T-helper 2 cell treated with Interferon-gamma antibody and Interleukin-4, amounts not matched to agents 100 ng/mL and 5 ng/mL, for 36 hours (primary cell): ENCODE measurements at regions not wholly inside any gene's neighbourhood (a gene's known extent, or its start where the extent isn't known, plus 50 kb on each side); places are given as distances from the start of the nearest gene placed in this dataset.
"Not testable (repeated sequence)": the region's sequence is repeated elsewhere in the genome, so short reads cannot be mapped to it uniquely, and the experiment has no call there.

Experiments
- intact Hi-C: fragments of 100-400 bp; cut with micrococcal nuclease; formaldehyde crosslinking; loops from one replicate; pipeline ENCODE4 v1.15.1; 2023

- intact Hi-C loops, result no loop called here
Observed at GRCh38 chr18:34350778-34351177, 126.1 kb upstream of the NOL4 start.

GRCh38 chr18:34352385-34353163, 127.9 kb upstream of the NOL4 start:
- intact Hi-C loops, result no loop called here

DNA sequence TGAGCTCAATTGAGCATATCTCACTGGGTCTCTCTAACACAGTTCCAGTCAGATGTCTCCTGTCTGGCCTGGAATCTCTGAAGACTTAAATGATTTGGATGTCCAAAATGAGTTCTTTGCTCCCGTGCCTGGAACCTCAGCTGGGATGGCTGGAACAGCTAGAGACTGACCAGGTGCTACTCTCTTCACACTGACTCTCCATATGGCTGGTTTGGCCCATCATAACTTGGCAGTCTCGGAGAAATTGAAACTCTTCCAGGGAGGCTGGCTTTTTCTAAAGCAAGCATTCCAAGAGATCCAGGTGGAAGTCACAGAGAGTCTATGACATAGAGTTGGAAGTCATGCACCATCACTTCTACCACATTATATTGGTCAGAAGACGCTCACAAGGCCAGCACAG, 129.6 kb upstream of the NOL4 start:
- intact Hi-C loops, result no loop called here

- intact Hi-C loops, result no loop called here
Observed at GRCh38 chr18:34357944-34358580, 133.3 kb upstream of the NOL4 start.

GRCh38 chr18:34358923-34359322, 134.2 kb upstream of the NOL4 start:
- intact Hi-C loops, result no loop called here

DNA sequence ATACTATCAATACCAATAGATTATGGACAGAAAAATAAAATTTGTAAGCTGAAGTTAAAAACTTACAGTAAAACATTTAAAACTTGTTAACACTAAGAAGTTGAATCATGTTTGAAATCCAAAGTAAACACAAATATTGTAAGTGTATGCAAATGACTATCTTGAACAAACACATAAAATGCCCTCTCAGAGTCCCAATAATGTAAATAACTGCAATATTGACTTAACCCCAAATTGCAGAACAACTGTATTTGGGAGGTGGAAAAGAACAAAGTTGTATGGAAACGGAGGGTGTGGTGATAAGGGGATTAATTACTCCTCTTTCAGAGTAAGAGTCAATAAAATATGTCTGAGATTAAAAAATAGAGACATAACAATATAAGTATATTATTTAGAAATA, 140.0 kb upstream of the NOL4 start:
- intact Hi-C loops, result no loop called here

DNA sequence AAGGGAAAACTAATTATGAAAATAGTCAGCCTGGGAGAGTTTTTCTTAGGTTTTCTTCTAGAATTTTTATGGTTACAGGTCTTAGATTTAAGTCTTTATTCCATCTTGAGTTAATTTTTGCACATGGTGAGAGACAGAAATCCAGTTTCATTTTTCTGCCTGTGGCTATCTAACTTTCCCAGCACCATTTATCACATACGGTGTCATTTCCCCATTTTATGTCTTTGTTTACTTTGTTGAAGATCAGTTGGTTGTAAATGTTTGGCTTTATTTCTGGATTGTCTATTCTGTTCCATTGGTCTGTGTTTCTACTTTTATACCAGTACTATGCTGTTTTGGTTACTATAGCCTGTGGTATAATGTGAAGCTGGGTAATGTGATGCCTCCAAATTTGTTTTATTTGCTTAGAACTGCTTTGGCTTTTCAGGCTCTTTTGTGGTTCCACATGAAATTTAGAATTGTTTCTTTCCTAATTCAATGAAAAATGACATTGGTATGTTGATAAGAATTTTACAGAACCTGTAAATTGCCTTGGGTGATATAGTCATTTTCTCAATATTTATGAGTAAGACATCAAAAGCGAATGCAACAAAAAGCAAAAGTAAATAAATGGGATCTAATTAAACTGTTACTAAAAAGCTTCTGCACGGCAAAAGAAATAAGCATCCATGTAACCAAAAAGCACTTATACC, 146.1 kb upstream of the NOL4 start:
- intact Hi-C loops, result no loop called here

- intact Hi-C loops, result no loop called here
Observed at GRCh38 chr18:34380326-34380725, 155.6 kb upstream of the NOL4 start.

- intact Hi-C loops, result no loop called here
Observed at GRCh38 chr18:34385311-34385710, 160.6 kb upstream of the NOL4 start.

- intact Hi-C loops, result no loop called here
Observed at GRCh38 chr18:34386803-34387202, 162.1 kb upstream of the NOL4 start.

GRCh38 chr18:34397286-34397896, 172.7 kb upstream of the NOL4 start:
- intact Hi-C loops, result no loop called here

- intact Hi-C loops, result no loop called here
Observed at GRCh38 chr18:34399892-34400291, 175.2 kb upstream of the NOL4 start.

GRCh38 chr18:34400834-34401233, 176.1 kb upstream of the NOL4 start:
- intact Hi-C loops, result no loop called here

GRCh38 chr18:34401775-34402174, 177.1 kb upstream of the NOL4 start:
- intact Hi-C loops, result no loop called here

- intact Hi-C loops, result not testable (repeated sequence)
Observed at GRCh38 chr18:34407471-34407870, 182.8 kb upstream of the NOL4 start.

- intact Hi-C loops, result no loop called here
Observed at GRCh38 chr18:34411952-34412351, 187.2 kb upstream of the NOL4 start.

- intact Hi-C loops, result no loop called here
Observed at GRCh38 chr18:34431042-34431441, 206.3 kb upstream of the NOL4 start.

DNA sequence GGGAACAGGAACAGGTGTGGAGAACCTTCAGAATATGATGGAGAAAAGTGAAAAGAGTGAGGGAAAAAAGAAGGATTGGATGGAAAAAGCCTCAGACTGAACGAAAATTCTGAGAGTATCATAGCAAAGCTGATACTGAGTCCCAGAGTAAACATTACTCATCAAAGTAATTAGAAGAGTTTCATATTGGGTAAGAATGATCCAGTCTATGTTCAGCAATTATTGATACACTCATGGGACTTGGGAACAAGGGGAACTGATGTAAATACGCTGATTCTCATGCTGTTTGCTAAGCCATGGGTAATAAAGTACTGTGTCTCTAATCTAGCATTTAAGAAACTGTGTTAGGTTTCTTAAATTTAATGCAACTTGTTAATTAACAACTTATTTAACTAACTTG, 219.9 kb upstream of the NOL4 start:
- intact Hi-C loops, result no loop called here

- intact Hi-C loops, result no loop called here
Observed at GRCh38 chr18:34448662-34449061, 223.9 kb upstream of the NOL4 start.

GRCh38 chr18:34457761-34458160, 233.0 kb upstream of the NOL4 start:
- intact Hi-C loops, result no loop called here

DNA sequence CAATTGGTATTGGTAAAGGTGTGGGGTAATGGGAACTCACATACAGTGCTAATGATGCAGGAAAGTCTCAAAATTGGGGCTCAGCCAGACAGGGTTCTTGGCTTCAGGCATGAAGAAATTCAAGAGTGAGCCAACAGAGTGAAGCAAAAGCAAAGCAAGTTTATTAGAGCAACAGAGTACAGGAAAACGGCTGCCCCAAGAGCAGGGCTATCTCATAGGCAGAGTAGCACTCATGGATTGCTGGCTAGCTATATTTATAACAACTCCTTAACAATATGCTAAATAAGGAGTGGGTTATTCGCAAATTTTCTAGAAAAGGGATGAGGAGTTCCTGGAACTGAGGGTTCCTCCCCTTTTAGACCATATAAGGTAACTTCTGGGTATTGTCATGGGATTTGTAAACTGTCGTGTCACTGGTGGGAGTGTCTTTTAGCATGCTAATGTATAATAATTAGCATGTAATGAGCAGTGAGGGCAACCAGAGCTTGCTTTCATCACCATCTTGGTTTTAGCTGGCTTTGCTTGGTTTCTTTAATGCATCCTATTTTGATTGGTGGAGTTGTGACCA, 233.8 kb upstream of the NOL4 start:
- intact Hi-C loops, result no loop called here

GRCh38 chr18:34461266-34461665, 236.6 kb upstream of the NOL4 start:
- intact Hi-C loops, result no loop called here
